CD14-positive monocyte (primary cell): ENCODE measurements at regions not wholly inside any gene's neighbourhood (a gene's known extent, or its start where the extent isn't known, plus 50 kb on each side); places are given as distances from the start of the nearest gene placed in this dataset.

Experiments
- DNase-seq, 3 donors: peaks; one replicate each; pipeline ENCODE4 v3.0.0-alpha.2; 2011 to 2022
- H2AFZ ChIP-seq: 2 replicates; pipeline ENCODE4 v1.6.0; 2012; ENCODE audit warnings: mild to moderate bottlenecking, low read depth, low read length, inconsistent platforms; ENCODE audit not compliant: insufficient read depth, poor library complexity, severe bottlenecking
- H3K27ac ChIP-seq, 2 donors: 1 replicate in 1 of 2; 2 replicates in 1 of 2; pipeline ENCODE4 v1.5.1; 2012 to 2013; ENCODE audit warnings: low read length in 2 of 2, control low read depth in 1 of 2, inconsistent platforms in 1 of 2, low read depth in 1 of 2, mild to moderate bottlenecking in 1 of 2
- H3K27me3 ChIP-seq, 2 donors: one replicate each; pipeline versions ENCODE4 v1.6.0 to v1.6.1; 2011 to 2013; ENCODE audit warnings: low read length in 2 of 2; ENCODE audit not compliant: control insufficient read depth in 2 of 2, insufficient read depth in 2 of 2
- H3K36me3 ChIP-seq, 2 donors: replicated peaks in 1 of 2; 1 replicate in 1 of 2; 2 replicates in 1 of 2; pipeline versions ENCODE4 v1.5.1 to v1.6.1; 2012 to 2013; ENCODE audit warnings: low read length in 2 of 2, control low read depth in 1 of 2, inconsistent platforms in 1 of 2, mild to moderate bottlenecking in 1 of 2; ENCODE audit not compliant: insufficient read depth in 2 of 2, control insufficient read depth in 1 of 2
- H3K4me1 ChIP-seq, 2 donors: 1 replicate in 1 of 2; 2 replicates in 1 of 2; pipeline versions ENCODE4 v1.5.1 to v1.6.1; 2012 to 2013; ENCODE audit warnings: low read length in 2 of 2, control low read depth in 1 of 2, inconsistent platforms in 1 of 2, mild to moderate bottlenecking in 1 of 2, moderate library complexity in 1 of 2; ENCODE audit not compliant: insufficient read depth in 2 of 2, control insufficient read depth in 1 of 2
- H3K4me2 ChIP-seq: replicated peaks from 2 replicates; pipeline ENCODE3; 2012; ENCODE audit warnings: low read length, moderate library complexity, mild to moderate bottlenecking; ENCODE audit not compliant: poor library complexity, severe bottlenecking; ENCODE audit errors: extremely low read depth
- H3K4me3 ChIP-seq, 3 experiments: fragments of 200-600 bp in 1 of 3; sonication (generic) in 1 of 3; replicated peaks in 1 of 3; 1 replicate in 2 of 3; 2 replicates in 1 of 3; pipeline ENCODE4 v1.5.1; 2011 to 2013; ENCODE audit warnings: low read length in 3 of 3, mild to moderate bottlenecking in 3 of 3, control low read depth in 2 of 3, low read depth in 2 of 3, inconsistent platforms in 1 of 3, moderate library complexity in 1 of 3
- H3K79me2 ChIP-seq: 2 replicates; pipeline ENCODE4 v1.6.0; 2012; ENCODE audit warnings: mild to moderate bottlenecking, control low read depth, inconsistent platforms, low read length, moderate library complexity; ENCODE audit not compliant: insufficient read depth
- H3K9ac ChIP-seq: 2 replicates; pipeline ENCODE4 v1.6.0; 2017; ENCODE audit warnings: low read length, mild to moderate bottlenecking; ENCODE audit not compliant: insufficient read depth, poor library complexity, severe bottlenecking
- H3K9me3 ChIP-seq, 2 donors: replicated peaks in 1 of 2; 1 replicate in 1 of 2; 2 replicates in 1 of 2; pipeline versions ENCODE4 v1.5.1 to v1.6.1; 2012 to 2013; ENCODE audit warnings: low read length in 2 of 2, control low read depth in 1 of 2; ENCODE audit not compliant: control insufficient read depth in 1 of 2, insufficient read depth in 1 of 2
- H4K20me1 ChIP-seq: 2 replicates; pipeline ENCODE4 v1.6.0; 2012; ENCODE audit warnings: mild to moderate bottlenecking, low read length, control low read depth, moderate library complexity; ENCODE audit not compliant: insufficient read depth
- H3K27ac Mint-ChIP-seq, 7 donors: one replicate each; pipeline ENCODE4 v1.8.0; 2020; ENCODE audit warnings: mild to moderate bottlenecking in 7 of 7, mixed read lengths in 7 of 7, moderate library complexity in 6 of 7, inconsistent platforms in 2 of 7
- H3K27me3 Mint-ChIP-seq, 3 donors: one replicate each; pipeline ENCODE4 v1.8.0; 2021 to 2022; ENCODE audit warnings: low read depth in 3 of 3, mild to moderate bottlenecking in 3 of 3, mixed read lengths in 3 of 3, moderate library complexity in 3 of 3, inconsistent platforms in 1 of 3
- H3K36me3 Mint-ChIP-seq, 2 donors: one replicate each; pipeline ENCODE4 v1.8.0; 2020; ENCODE audit warnings: mixed read lengths in 2 of 2, inconsistent platforms in 1 of 2, mild to moderate bottlenecking in 1 of 2
- H3K4me1 Mint-ChIP-seq: one replicate; pipeline ENCODE4 v1.8.0; 2020; ENCODE audit warnings: mild to moderate bottlenecking, mixed read lengths
- H3K4me3 Mint-ChIP-seq, 2 donors: one replicate each; pipeline ENCODE4 v1.8.0; 2020; ENCODE audit warnings: mild to moderate bottlenecking in 2 of 2, mixed read lengths in 2 of 2, moderate library complexity in 1 of 2
- H3K9me3 Mint-ChIP-seq, 7 donors: one replicate each; pipeline ENCODE4 v1.8.0; 2020 to 2022; ENCODE audit warnings: mixed read lengths in 7 of 7, mild to moderate bottlenecking in 6 of 7, moderate library complexity in 6 of 7, inconsistent platforms in 2 of 7
- CTCF ChIP-seq: fragments of 200-600 bp; IDR thresholded peaks from one replicate; pipeline ENCODE4 v1.8.0; 2022; ENCODE audit warnings: antibody characterized with exemption, mild to moderate bottlenecking
- WGBS: methylation state at CpG from one replicate; pipeline ENCODE4 v1.1.5; 2013; ENCODE audit warnings: missing lambda C conversion rate; ENCODE audit not compliant: insufficient coverage; 5-methylcytosine and 5-hydroxymethylcytosine counted together
- intact Hi-C, 2 donors: fragments of 100-400 bp; cut with micrococcal nuclease; formaldehyde crosslinking; loops; one replicate each; pipeline versions ENCODE4 v1.15.0 to v1.15.1; 2023

GRCh38 chr2:4903656-4904348, 788.4 kb upstream of the SOX11 start:
- H3K36me3 ChIP-seq = no peaks in the 10 kb centered on the region
- H3K9ac ChIP-seq = no peak overlapping the region
- H3K4me1 ChIP-seq = no peaks in the 10 kb centered on the region
- no peak overlapping the region for H3K4me2 ChIP-seq
- H2AFZ ChIP-seq = no peak overlapping the region
- DNase-seq = no peak
- no peaks in the 10 kb centered on the region for H3K79me2 ChIP-seq
- no peak overlapping the region for H3K4me3 Mint-ChIP-seq
- no peak for TF ChIP-seq CTCF
- 71% methylated on average over 5 of the region's 12 CpGs for WGBS
- peaks cover 0 to 19% (median 4%) of the 10 kb centered on the region in 7 donors for H3K9me3 Mint-ChIP-seq
- no peak overlapping the region for H3K4me3 ChIP-seq
- H3K27me3 Mint-ChIP-seq = no peaks in the 10 kb centered on the region
- no peaks in the 10 kb centered on the region for H3K4me1 Mint-ChIP-seq
- H3K27me3 ChIP-seq = no peaks in the 10 kb centered on the region
- no peak overlapping the region for H3K27ac ChIP-seq
- no peaks in the 10 kb centered on the region for H3K36me3 Mint-ChIP-seq
- intact Hi-C loops = no loop called here
- H3K9me3 ChIP-seq = peaks cover 6 to 10% of the 10 kb centered on the region in 2 donors
- no peak overlapping the region for H3K27ac Mint-ChIP-seq
- H4K20me1 ChIP-seq = no peaks in the 10 kb centered on the region

- intact Hi-C loops = no loop called here
- Mint-ChIP-seq H3K4me3 (no peak overlapping the region), H3K9me3 (peaks cover 0 to 20% (median 2%) of the 10 kb centered on the region in 7 donors), H3K4me1 (no peaks in the 10 kb centered on the region), H3K27ac (peak overlapping the region in 1 of 7 donors; percentile 19), H3K36me3 (no peaks in the 10 kb centered on the region), H3K27me3 (no peaks in the 10 kb centered on the region)
- Histone ChIP-seq H3K79me2 (no peaks in the 10 kb centered on the region), H3K27me3 (no peaks in the 10 kb centered on the region), H3K4me1 (no peaks in the 10 kb centered on the region), H2AFZ (no peak overlapping the region), H3K4me3 (no peak overlapping the region), H4K20me1 (no peaks in the 10 kb centered on the region), H3K27ac (no peak overlapping the region), H3K4me2 (no peak overlapping the region), H3K9ac (no peak overlapping the region), H3K36me3 (no peaks in the 10 kb centered on the region), H3K9me3 (peaks cover 0 to 6% of the 10 kb centered on the region in 2 donors)
- 86% methylated on average over 5 of the region's 6 CpGs for WGBS
- no peak for DNase-seq
- no peak for TF ChIP-seq CTCF
Measured at GRCh38 chr2:4908461-4908860, 783.7 kb upstream of the SOX11 start.
